ENCODE measurements at regions not wholly inside any gene's neighbourhood (a gene's known extent, or its start where the extent isn't known, plus 50 kb on each side); places are given as distances from the start of the nearest gene placed in this dataset.

- ATAC-seq (no peak), DNase-seq (no peak)
- Histone ChIP-seq H3K4me3 (no peak overlapping the region), H3K27me3 (no peaks in the 10 kb centered on the region), H3K9me3 (no peaks in the 10 kb centered on the region), H3K4me1 (peaks cover 47% of the 10 kb centered on the region), H3K27ac (peak overlapping the region; percentile 20 to 88 (median 44)), H3K36me3 (replicated peaks in 1 of 2; ENCODE audit: insufficient read depth in 1 of 2, low read depth in 2 of 2) (no peaks in the 10 kb centered on the region)
- intact Hi-C loops (cut with DNase I), result no loop called here
- 79 to 80% methylated on average over 4 of the region's 4 CpGs for WGBS, 2 donors
- no peak for TF ChIP-seq CTCF (IDR thresholded peaks at IDR 0.05)
- no peak for TF ChIP-seq POLR2A (IDR thresholded peaks at IDR 0.05)
Measured at GRCh38 chr2:62564380-62565137, 58.6 kb upstream of the TMEM17 start.

GRCh38 chr2:62561586-62561985, 55.6 kb upstream of the TMEM17 start:
- ATAC-seq (no peak), DNase-seq (no peak)
- TF ChIP-seq CTCF (IDR thresholded peaks at IDR 0.05) (no peak), POLR2A (IDR thresholded peaks at IDR 0.05) (no peak)
- Histone ChIP-seq H3K36me3 (replicated peaks in 1 of 2; ENCODE audit: insufficient read depth in 1 of 2, low read depth in 2 of 2) (no peaks in the 10 kb centered on the region), H3K27ac (no peak overlapping the region), H3K9me3 (no peaks in the 10 kb centered on the region), H3K4me1 (peaks cover 18% of the 10 kb centered on the region), H3K27me3 (no peaks in the 10 kb centered on the region), H3K4me3 (no peak overlapping the region)
- 90 to 97% methylated on average over 4 of the region's 4 CpGs for WGBS, 2 donors
- intact Hi-C loops (cut with DNase I), result no loop called here

- H3K9me3 ChIP-seq, result no peaks in the 10 kb centered on the region
- no peaks in the 10 kb centered on the region for H3K27me3 ChIP-seq
- H3K36me3 ChIP-seq (replicated peaks in 1 of 2; ENCODE audit: insufficient read depth in 1 of 2, low read depth in 2 of 2), result no peaks in the 10 kb centered on the region
- 87 to 88% methylated on average over 2 of the region's 2 CpGs for WGBS, 2 donors
- no peak overlapping the region for H3K4me3 ChIP-seq
- H3K4me1 ChIP-seq, result peaks cover 1% of the 10 kb centered on the region
- ATAC-seq (no peak), DNase-seq (no peak)
- H3K27ac ChIP-seq, result no peak overlapping the region
- intact Hi-C loops (cut with DNase I), result no loop called here
- TF ChIP-seq CTCF (IDR thresholded peaks at IDR 0.05) (no peak), POLR2A (IDR thresholded peaks at IDR 0.05) (no peak)
Measured at GRCh38 chr2:62559582-62559981, 53.6 kb upstream of the TMEM17 start.

- no peak for DNase-seq
- TF ChIP-seq POLR2A (IDR thresholded peaks at IDR 0.05) (no peak), CTCF (IDR thresholded peaks at IDR 0.05) (no peak)
Measured at GRCh38 chr2:62558743-62559142, 52.7 kb upstream of the TMEM17 start.

GRCh38 chr2:62556086-62556485, 50.1 kb upstream of the TMEM17 start:
- no peak overlapping the region for H3K27ac ChIP-seq
- no peaks in the 10 kb centered on the region for H3K36me3 ChIP-seq (replicated peaks in 1 of 2; ENCODE audit: insufficient read depth in 1 of 2, low read depth in 2 of 2)
- WGBS, 2 donors, result 35 to 46% methylated on average over 3 of the region's 3 CpGs
- no peak overlapping the region for H3K4me3 ChIP-seq
- intact Hi-C loops (cut with DNase I), result no loop called here
- H3K27me3 ChIP-seq, result no peaks in the 10 kb centered on the region
- DNase-seq (no peak), ATAC-seq (no peak)
- H3K9me3 ChIP-seq, result no peaks in the 10 kb centered on the region
- TF ChIP-seq POLR2A (IDR thresholded peaks at IDR 0.05), result no peak
- TF ChIP-seq CTCF (IDR thresholded peaks at IDR 0.05), result no peak
- H3K4me1 ChIP-seq, result no peaks in the 10 kb centered on the region

More at GRCh38 chr2:62558743-62559142, 52.7 kb upstream of the TMEM17 start:
- no peaks in the 10 kb centered on the region for H3K27me3 ChIP-seq
- no peak overlapping the region for H3K4me3 ChIP-seq
- no peaks in the 10 kb centered on the region for H3K9me3 ChIP-seq
- H3K27ac ChIP-seq, result no peak overlapping the region
- no peak for ATAC-seq
- WGBS, 2 donors, result 88 to 95% methylated on average over 1 of the region's 1 CpG
- no peaks in the 10 kb centered on the region for H3K4me1 ChIP-seq
- no peaks in the 10 kb centered on the region for H3K36me3 ChIP-seq (replicated peaks in 1 of 2; ENCODE audit: insufficient read depth in 1 of 2, low read depth in 2 of 2)
- intact Hi-C loops (cut with DNase I), result no loop called here

All from body of pancreas (tissue), 4 donors.